Hepatocyte (in vitro differentiated cells): ENCODE measurements at regions not wholly inside any gene's neighbourhood (a gene's known extent, or its start where the extent isn't known, plus 50 kb on each side); places are given as distances from the start of the nearest gene placed in this dataset.

ENCODE experiments used
- CTCF ChIP-seq: fragments of 200-600 bp; sonication (generic); IDR thresholded peaks from 2 replicates; pipeline ENCODE4 v1.5.1; 2016; ENCODE audit warnings: antibody characterized with exemption, mild to moderate bottlenecking; ENCODE audit not compliant: poor library complexity
- EZH2 ChIP-seq: fragments of 200-600 bp; sonication (generic); IDR thresholded peaks from 2 replicates; pipeline ENCODE4 v1.6.1; 2016; ENCODE audit warnings: antibody characterized with exemption, mild to moderate bottlenecking, borderline replicate concordance

GRCh38 chr3:162742159-162742717 is 1245.6 kb downstream of the OTOL1 start:
- no peak for TF ChIP-seq CTCF
- TF ChIP-seq EZH2: no peak
